ENCODE measurements at regions not wholly inside any gene's neighbourhood (a gene's known extent, or its start where the extent isn't known, plus 50 kb on each side); places are given as distances from the start of the nearest gene placed in this dataset.
"Not testable (repeated sequence)": the region's sequence is repeated elsewhere in the genome, so short reads cannot be mapped to it uniquely, and the experiment has no call there.

GRCh38 chr2:49755777-49756176 lies 601.5 kb upstream of the FSHR start:
- H3K4me3 Mint-ChIP-seq (ENCODE audit: unreplicated experiment): no peak overlapping the region
- intact Hi-C loops (cut with micrococcal nuclease): loop anchor here (1.0 kb wide), 1 partner anchor 26 kb away; no protein-coding TSS in a partner anchor
- no peak for DNase-seq (ENCODE audit: unreplicated experiment)
- no peaks in the 10 kb centered on the region for H3K9me3 Mint-ChIP-seq (ENCODE audit: unreplicated experiment)
- H3K27ac Mint-ChIP-seq (ENCODE audit: low read depth, unreplicated experiment): no peak overlapping the region
- CTCF ChIA-PET: no interaction called here
- no peaks in the 10 kb centered on the region for H3K4me1 Mint-ChIP-seq (ENCODE audit: insufficient read depth, unreplicated experiment)
- BruUV-seq (replicated peaks): no TSS peak
- TF ChIP-seq CTCF (IDR thresholded peaks at IDR 0.05; ENCODE audit: unreplicated experiment): no peak
- H3K27me3 Mint-ChIP-seq (ENCODE audit: insufficient read depth, unreplicated experiment): peaks cover 19% of the 10 kb centered on the region
- POLR2A ChIA-PET: interaction anchor here (0.6 kb wide), 1 partner anchor 425 kb away, joined by 3 read pairs; no protein-coding TSS in a partner anchor
- H3K36me3 Mint-ChIP-seq (ENCODE audit: insufficient read depth, unreplicated experiment): no peaks in the 10 kb centered on the region

- Mint-ChIP-seq H3K36me3 (ENCODE audit: insufficient read depth, unreplicated experiment) (no peaks in the 10 kb centered on the region), H3K27ac (ENCODE audit: low read depth, unreplicated experiment) (no peak overlapping the region), H3K4me1 (ENCODE audit: insufficient read depth, unreplicated experiment) (no peaks in the 10 kb centered on the region), H3K27me3 (ENCODE audit: insufficient read depth, unreplicated experiment) (peaks cover 17% of the 10 kb centered on the region), H3K4me3 (ENCODE audit: unreplicated experiment) (no peak overlapping the region), H3K9me3 (ENCODE audit: unreplicated experiment) (no peaks in the 10 kb centered on the region)
- ChIA-PET CTCF (no interaction called here), POLR2A (no interaction called here)
- TF ChIP-seq CTCF (IDR thresholded peaks at IDR 0.05; ENCODE audit: unreplicated experiment): no peak
- intact Hi-C loops (cut with micrococcal nuclease): no loop called here
- no TSS peak for BruUV-seq (replicated peaks)
- no peak for DNase-seq (ENCODE audit: unreplicated experiment)
Measured at GRCh38 chr2:49754381-49754780, 600.1 kb upstream of the FSHR start.

GRCh38 chr2:49753344-49753985 lies 599.1 kb upstream of the FSHR start:
- Mint-ChIP-seq H3K27me3 (ENCODE audit: insufficient read depth, unreplicated experiment) (peaks cover 11% of the 10 kb centered on the region), H3K4me1 (ENCODE audit: insufficient read depth, unreplicated experiment) (no peaks in the 10 kb centered on the region), H3K36me3 (ENCODE audit: insufficient read depth, unreplicated experiment) (no peaks in the 10 kb centered on the region), H3K9me3 (ENCODE audit: unreplicated experiment) (no peaks in the 10 kb centered on the region), H3K27ac (ENCODE audit: low read depth, unreplicated experiment) (no peak overlapping the region), H3K4me3 (ENCODE audit: unreplicated experiment) (no peak overlapping the region)
- ChIA-PET CTCF (interaction anchor here (0.5 to 0.7 kb wide), 3 partner anchors 14 to 818 kb away, joined by 3 to 4 read pairs (median 3); no protein-coding TSS in a partner anchor), POLR2A (no interaction called here)
- no peak for TF ChIP-seq CTCF (IDR thresholded peaks at IDR 0.05; ENCODE audit: unreplicated experiment)
- intact Hi-C loops (cut with micrococcal nuclease): no loop called here
- DNase-seq (ENCODE audit: unreplicated experiment): no peak
- BruUV-seq (replicated peaks): no TSS peak

- no peak for DNase-seq (ENCODE audit: unreplicated experiment)
Measured at GRCh38 chr2:49737606-49738005, 583.3 kb upstream of the FSHR start.

GRCh38 chr2:49732924-49733323 lies 578.6 kb upstream of the FSHR start:
- POLR2A ChIA-PET; H3K27ac Mint-ChIP-seq (ENCODE audit: low read depth, unreplicated experiment); DNase-seq (ENCODE audit: unreplicated experiment); intact Hi-C loops (cut with micrococcal nuclease); BruUV-seq (replicated peaks); H3K4me1 Mint-ChIP-seq (ENCODE audit: insufficient read depth, unreplicated experiment); H3K4me3 Mint-ChIP-seq (ENCODE audit: unreplicated experiment); CTCF ChIA-PET; H3K36me3 Mint-ChIP-seq (ENCODE audit: insufficient read depth, unreplicated experiment); H3K27me3 Mint-ChIP-seq (ENCODE audit: insufficient read depth, unreplicated experiment): not testable (repeated sequence)
- H3K9me3 Mint-ChIP-seq (ENCODE audit: unreplicated experiment): peaks cover 22% of the 10 kb centered on the region

More at GRCh38 chr2:49737606-49738005, 583.3 kb upstream of the FSHR start:
- intact Hi-C loops (cut with micrococcal nuclease): no loop called here
- Mint-ChIP-seq H3K4me3 (ENCODE audit: unreplicated experiment) (no peak overlapping the region), H3K9me3 (ENCODE audit: unreplicated experiment) (peaks cover 12% of the 10 kb centered on the region), H3K36me3 (ENCODE audit: insufficient read depth, unreplicated experiment) (no peaks in the 10 kb centered on the region), H3K27me3 (ENCODE audit: insufficient read depth, unreplicated experiment) (no peaks in the 10 kb centered on the region), H3K27ac (ENCODE audit: low read depth, unreplicated experiment) (no peak overlapping the region), H3K4me1 (ENCODE audit: insufficient read depth, unreplicated experiment) (no peaks in the 10 kb centered on the region)
- CTCF ChIA-PET: interaction anchor here (0.9 kb wide), 1 partner anchor 159 kb away, joined by 3 read pairs; no protein-coding TSS in a partner anchor
- BruUV-seq (replicated peaks): no TSS peak
- no peak for TF ChIP-seq CTCF (IDR thresholded peaks at IDR 0.05; ENCODE audit: unreplicated experiment)
- POLR2A ChIA-PET: no interaction called here
